HEK293 (cell line): ENCODE measurements at regions not wholly inside any gene's neighbourhood (a gene's known extent, or its start where the extent isn't known, plus 50 kb on each side); places are given as distances from the start of the nearest gene placed in this dataset.

Experiments
- OSR2 ChIP-seq: fragments of 450-650 bp; formaldehyde crosslinking; IDR thresholded peaks from 2 replicates; pipeline ENCODE4 v1.5.1; 2016; ENCODE audit warnings: missing biosample characterization, missing genetic modification characterization
- PRDM1 ChIP-seq: fragments of 450-650 bp; formaldehyde crosslinking; IDR thresholded peaks from 2 replicates; pipeline ENCODE4; 2016; ENCODE audit warnings: missing biosample characterization, missing genetic modification characterization
- YY1 ChIP-seq: fragments of 450-650 bp; formaldehyde crosslinking; IDR thresholded peaks from 2 replicates; pipeline ENCODE4 v1.5.1; 2018; ENCODE audit warnings: missing biosample characterization, missing genetic modification characterization
- ZBTB48 ChIP-seq: fragments of 450-650 bp; formaldehyde crosslinking; IDR thresholded peaks from 2 replicates; pipeline ENCODE4 v1.5.1; 2016; ENCODE audit warnings: missing biosample characterization, missing genetic modification characterization
- ZNF350 ChIP-seq: fragments of 450-650 bp; formaldehyde crosslinking; IDR thresholded peaks from 2 replicates; pipeline ENCODE4 v1.5.0; 2017; ENCODE audit warnings: missing biosample characterization, mild to moderate bottlenecking, missing genetic modification characterization
- ZNF423 ChIP-seq: fragments of 450-650 bp; formaldehyde crosslinking; IDR thresholded peaks from 2 replicates; pipeline ENCODE4 v1.5.1; 2016; ENCODE audit warnings: missing biosample characterization, missing genetic modification characterization
- ZNF510 ChIP-seq: fragments of 450-650 bp; formaldehyde crosslinking; IDR thresholded peaks from 2 replicates; pipeline ENCODE4 v1.5.1; 2018; ENCODE audit warnings: mild to moderate bottlenecking, missing genetic modification characterization, missing biosample characterization; ENCODE audit not compliant: insufficient replicate concordance
- ZNF747 ChIP-seq: fragments of 450-650 bp; formaldehyde crosslinking; IDR thresholded peaks from 2 replicates; pipeline ENCODE4 v1.5.1; 2016; ENCODE audit warnings: missing biosample characterization, missing genetic modification characterization
- ZNF777 ChIP-seq: fragments of 450-650 bp; formaldehyde crosslinking; IDR thresholded peaks from 2 replicates; pipeline ENCODE4 v1.5.1; 2017; ENCODE audit warnings: missing biosample characterization, missing genetic modification characterization, borderline replicate concordance
- TF ChIP-seq, protein P1 (sequence below): fragments of 450-650 bp; formaldehyde crosslinking; IDR thresholded peaks from 2 replicates; pipeline ENCODE4 v1.5.1; 2016; ENCODE audit warnings: missing biosample characterization, missing genetic modification characterization
- TF ChIP-seq, protein P2 (sequence below): fragments of 450-650 bp; formaldehyde crosslinking; IDR thresholded peaks from 2 replicates; pipeline ENCODE4 v1.5.1; 2016; ENCODE audit warnings: missing biosample characterization, missing genetic modification characterization
- TF ChIP-seq, protein P3 (sequence below): fragments of 450-650 bp; formaldehyde crosslinking; conservative IDR thresholded peaks from 2 replicates; pipeline ENCODE4 v1.5.1; 2016; ENCODE audit warnings: low read depth, missing biosample characterization, missing genetic modification characterization
- TF ChIP-seq, protein P4 (sequence below): fragments of 450-650 bp; formaldehyde crosslinking; IDR thresholded peaks from 2 replicates; pipeline ENCODE4 v1.5.1; 2016; ENCODE audit warnings: missing biosample characterization, missing genetic modification characterization

DNA sequence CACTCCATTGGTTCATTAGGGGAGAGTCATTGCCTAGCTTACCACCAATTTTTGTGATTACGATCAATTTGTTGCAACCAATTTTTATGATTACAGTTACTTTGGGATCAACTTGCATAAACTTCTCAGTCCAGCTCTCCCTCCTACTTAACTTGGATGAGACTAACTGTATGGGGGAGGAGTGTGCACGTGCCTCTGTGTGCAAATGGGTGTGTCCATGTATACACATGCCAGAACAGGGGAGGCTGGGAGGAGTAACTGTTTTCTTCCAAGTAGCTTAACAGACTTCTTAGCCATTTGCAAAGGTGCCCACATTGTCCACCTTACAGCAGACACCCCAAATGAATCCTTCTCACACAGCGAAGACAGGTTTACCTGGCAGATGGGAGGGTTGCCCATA, 117.7 kb upstream of the VCX3B start:
- TF ChIP-seq OSR2 (tag by site-specific recombination), result no peak
- TF ChIP-seq, protein P1, sequence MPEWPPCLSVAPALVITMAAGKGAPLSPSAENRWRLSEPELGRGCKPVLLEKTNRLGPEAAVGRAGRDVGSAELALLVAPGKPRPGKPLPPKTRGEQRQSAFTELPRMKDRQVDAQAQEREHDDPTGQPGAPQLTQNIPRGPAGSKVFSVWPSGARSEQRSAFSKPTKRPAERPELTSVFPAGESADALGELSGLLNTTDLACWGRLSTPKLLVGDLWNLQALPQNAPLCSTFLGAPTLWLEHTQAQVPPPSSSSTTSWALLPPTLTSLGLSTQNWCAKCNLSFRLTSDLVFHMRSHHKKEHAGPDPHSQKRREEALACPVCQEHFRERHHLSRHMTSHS (tag by site-specific recombination), result no peak
- TF ChIP-seq, protein P2, sequence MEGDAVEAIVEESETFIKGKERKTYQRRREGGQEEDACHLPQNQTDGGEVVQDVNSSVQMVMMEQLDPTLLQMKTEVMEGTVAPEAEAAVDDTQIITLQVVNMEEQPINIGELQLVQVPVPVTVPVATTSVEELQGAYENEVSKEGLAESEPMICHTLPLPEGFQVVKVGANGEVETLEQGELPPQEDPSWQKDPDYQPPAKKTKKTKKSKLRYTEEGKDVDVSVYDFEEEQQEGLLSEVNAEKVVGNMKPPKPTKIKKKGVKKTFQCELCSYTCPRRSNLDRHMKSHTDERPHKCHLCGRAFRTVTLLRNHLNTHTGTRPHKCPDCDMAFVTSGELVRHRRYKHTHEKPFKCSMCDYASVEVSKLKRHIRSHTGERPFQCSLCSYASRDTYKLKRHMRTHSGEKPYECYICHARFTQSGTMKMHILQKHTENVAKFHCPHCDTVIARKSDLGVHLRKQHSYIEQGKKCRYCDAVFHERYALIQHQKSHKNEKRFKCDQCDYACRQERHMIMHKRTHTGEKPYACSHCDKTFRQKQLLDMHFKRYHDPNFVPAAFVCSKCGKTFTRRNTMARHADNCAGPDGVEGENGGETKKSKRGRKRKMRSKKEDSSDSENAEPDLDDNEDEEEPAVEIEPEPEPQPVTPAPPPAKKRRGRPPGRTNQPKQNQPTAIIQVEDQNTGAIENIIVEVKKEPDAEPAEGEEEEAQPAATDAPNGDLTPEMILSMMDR (tag by site-specific recombination), result no peak
- no peak for TF ChIP-seq ZNF510 (tag by site-specific recombination)
- TF ChIP-seq PRDM1 (tag by site-specific recombination), result no peak
- TF ChIP-seq ZNF350 (tag by site-specific recombination), result no peak
- TF ChIP-seq ZBTB48 (tag by site-specific recombination), result no peak
- TF ChIP-seq ZNF777 (tag by site-specific recombination), result no peak
- TF ChIP-seq, protein P3, sequence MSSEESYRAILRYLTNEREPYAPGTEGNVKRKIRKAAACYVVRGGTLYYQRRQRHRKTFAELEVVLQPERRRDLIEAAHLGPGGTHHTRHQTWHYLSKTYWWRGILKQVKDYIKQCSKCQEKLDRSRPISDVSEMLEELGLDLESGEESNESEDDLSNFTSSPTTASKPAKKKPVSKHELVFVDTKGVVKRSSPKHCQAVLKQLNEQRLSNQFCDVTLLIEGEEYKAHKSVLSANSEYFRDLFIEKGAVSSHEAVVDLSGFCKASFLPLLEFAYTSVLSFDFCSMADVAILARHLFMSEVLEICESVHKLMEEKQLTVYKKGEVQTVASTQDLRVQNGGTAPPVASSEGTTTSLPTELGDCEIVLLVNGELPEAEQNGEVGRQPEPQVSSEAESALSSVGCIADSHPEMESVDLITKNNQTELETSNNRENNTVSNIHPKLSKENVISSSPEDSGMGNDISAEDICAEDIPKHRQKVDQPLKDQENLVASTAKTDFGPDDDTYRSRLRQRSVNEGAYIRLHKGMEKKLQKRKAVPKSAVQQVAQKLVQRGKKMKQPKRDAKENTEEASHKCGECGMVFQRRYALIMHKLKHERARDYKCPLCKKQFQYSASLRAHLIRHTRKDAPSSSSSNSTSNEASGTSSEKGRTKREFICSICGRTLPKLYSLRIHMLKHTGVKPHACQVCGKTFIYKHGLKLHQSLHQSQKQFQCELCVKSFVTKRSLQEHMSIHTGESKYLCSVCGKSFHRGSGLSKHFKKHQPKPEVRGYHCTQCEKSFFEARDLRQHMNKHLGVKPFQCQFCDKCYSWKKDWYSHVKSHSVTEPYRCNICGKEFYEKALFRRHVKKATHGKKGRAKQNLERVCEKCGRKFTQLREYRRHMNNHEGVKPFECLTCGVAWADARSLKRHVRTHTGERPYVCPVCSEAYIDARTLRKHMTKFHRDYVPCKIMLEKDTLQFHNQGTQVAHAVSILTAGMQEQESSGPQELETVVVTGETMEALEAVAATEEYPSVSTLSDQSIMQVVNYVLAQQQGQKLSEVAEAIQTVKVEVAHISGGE (tag by site-specific recombination), result no peak
- no peak for TF ChIP-seq ZNF747 (tag by site-specific recombination)
- TF ChIP-seq, protein P4, sequence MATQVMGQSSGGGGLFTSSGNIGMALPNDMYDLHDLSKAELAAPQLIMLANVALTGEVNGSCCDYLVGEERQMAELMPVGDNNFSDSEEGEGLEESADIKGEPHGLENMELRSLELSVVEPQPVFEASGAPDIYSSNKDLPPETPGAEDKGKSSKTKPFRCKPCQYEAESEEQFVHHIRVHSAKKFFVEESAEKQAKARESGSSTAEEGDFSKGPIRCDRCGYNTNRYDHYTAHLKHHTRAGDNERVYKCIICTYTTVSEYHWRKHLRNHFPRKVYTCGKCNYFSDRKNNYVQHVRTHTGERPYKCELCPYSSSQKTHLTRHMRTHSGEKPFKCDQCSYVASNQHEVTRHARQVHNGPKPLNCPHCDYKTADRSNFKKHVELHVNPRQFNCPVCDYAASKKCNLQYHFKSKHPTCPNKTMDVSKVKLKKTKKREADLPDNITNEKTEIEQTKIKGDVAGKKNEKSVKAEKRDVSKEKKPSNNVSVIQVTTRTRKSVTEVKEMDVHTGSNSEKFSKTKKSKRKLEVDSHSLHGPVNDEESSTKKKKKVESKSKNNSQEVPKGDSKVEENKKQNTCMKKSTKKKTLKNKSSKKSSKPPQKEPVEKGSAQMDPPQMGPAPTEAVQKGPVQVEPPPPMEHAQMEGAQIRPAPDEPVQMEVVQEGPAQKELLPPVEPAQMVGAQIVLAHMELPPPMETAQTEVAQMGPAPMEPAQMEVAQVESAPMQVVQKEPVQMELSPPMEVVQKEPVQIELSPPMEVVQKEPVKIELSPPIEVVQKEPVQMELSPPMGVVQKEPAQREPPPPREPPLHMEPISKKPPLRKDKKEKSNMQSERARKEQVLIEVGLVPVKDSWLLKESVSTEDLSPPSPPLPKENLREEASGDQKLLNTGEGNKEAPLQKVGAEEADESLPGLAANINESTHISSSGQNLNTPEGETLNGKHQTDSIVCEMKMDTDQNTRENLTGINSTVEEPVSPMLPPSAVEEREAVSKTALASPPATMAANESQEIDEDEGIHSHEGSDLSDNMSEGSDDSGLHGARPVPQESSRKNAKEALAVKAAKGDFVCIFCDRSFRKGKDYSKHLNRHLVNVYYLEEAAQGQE (tag by site-specific recombination), result no peak
- TF ChIP-seq ZNF423 (tag by site-specific recombination), result no peak
- TF ChIP-seq YY1 (tag by site-specific recombination), result no peak
